PC-3 (cell line): ENCODE measurements at regions not wholly inside any gene's neighbourhood (a gene's known extent, or its start where the extent isn't known, plus 50 kb on each side); places are given as distances from the start of the nearest gene placed in this dataset.

Source experiments
- ATAC-seq: fragments of 200-7000 bp; cut with Tn5 transposase; 2 replicates; pipeline ENCODE4 v1.9.1; 2020; ENCODE audit warnings: mild to moderate bottlenecking, moderate library complexity
- BruUV-seq: library from RNA; stranded (reverse); fragments of 400-500 nt; replicated peaks from 2 replicates; lab custom pipeline; 2021; lab: Mats Ljungman, UMichigan
- CTCF ChIA-PET: fragments of 300-600 bp; sonication (Branson Sonifier 250); formaldehyde crosslinking; loops from one replicate; lab custom pipeline; 2022; ENCODE audit warnings: antibody characterized with exemption; lab: Charles Lee
- POLR2A ChIA-PET: fragments of 300-600 bp; sonication (Branson Sonifier 250); formaldehyde crosslinking; loops from one replicate; lab custom pipeline; 2022; ENCODE audit warnings: antibody characterized with exemption; ENCODE audit not compliant: unreplicated experiment; lab: Charles Lee
- DNase-seq: peaks from one replicate; pipeline ENCODE4 v3.0.0-alpha.2; 2015
- H2AFZ ChIP-seq: fragments of 300-600 bp; sonication (generic); 2 replicates; pipeline ENCODE4 v1.6.0; 2016; ENCODE audit warnings: antibody characterized with exemption, low read length
- H3F3A ChIP-seq: fragments of 300-600 bp; sonication (generic); one replicate; pipeline ENCODE4 v1.6.0; 2017; ENCODE audit warnings: antibody characterized with exemption, low read length, control low read depth, mild to moderate bottlenecking; ENCODE audit not compliant: unreplicated experiment
- H3K27ac ChIP-seq: fragments of 300-600 bp; sonication (generic); 2 replicates; pipeline ENCODE4 v1.5.1; 2016; ENCODE audit warnings: mild to moderate bottlenecking, low read length
- H3K27me3 ChIP-seq: fragments of 300-600 bp; sonication (generic); 2 replicates; pipeline ENCODE4 v1.6.1; 2016; ENCODE audit warnings: low read length, mixed read lengths
- H3K36me3 ChIP-seq: fragments of 300-600 bp; sonication (generic); 2 replicates; pipeline ENCODE4 v1.6.1; 2016; ENCODE audit warnings: low read depth, mixed run types, low read length, mixed read lengths
- H3K4me1 ChIP-seq: fragments of 300-600 bp; sonication (generic); 2 replicates; pipeline ENCODE4 v1.5.1; 2016; ENCODE audit warnings: low read length; ENCODE audit not compliant: insufficient read depth
- H3K4me2 ChIP-seq: fragments of 300-600 bp; sonication (generic); 2 replicates; pipeline ENCODE4 v1.6.0; 2016; ENCODE audit warnings: low read length
- H3K4me3 ChIP-seq: fragments of 300-600 bp; sonication (generic); 2 replicates; pipeline ENCODE4 v1.5.1; 2016; ENCODE audit warnings: mild to moderate bottlenecking, low read length, mixed read lengths
- H3K79me2 ChIP-seq: fragments of 300-600 bp; sonication (generic); 2 replicates; pipeline ENCODE4 v1.6.1; 2017; ENCODE audit warnings: low read length, mixed read lengths
- H3K9ac ChIP-seq: fragments of 300-600 bp; sonication (generic); 2 replicates; pipeline ENCODE4 v1.6.0; 2016; ENCODE audit warnings: mild to moderate bottlenecking, low read length
- H3K9me2 ChIP-seq: fragments of 300-600 bp; sonication (generic); replicated peaks from 2 replicates; pipeline ENCODE4 v1.6.1; 2016; ENCODE audit warnings: mixed run types, low read length, mixed read lengths
- H3K9me3 ChIP-seq: fragments of 300-600 bp; sonication (generic); 2 replicates; pipeline ENCODE4 v1.6.1; 2016; ENCODE audit warnings: low read length, mixed read lengths
- H4K20me1 ChIP-seq: fragments of 300-600 bp; sonication (generic); 2 replicates; pipeline ENCODE4 v1.6.1; 2016; ENCODE audit warnings: low read length, mixed read lengths
- CTCF ChIP-seq: fragments of 300-600 bp; sonication (generic); conservative IDR thresholded peaks from 2 replicates; pipeline ENCODE4 v1.5.1; 2017; ENCODE audit warnings: antibody characterized with exemption, low read depth, mild to moderate bottlenecking, low read length
- EZH2 ChIP-seq: fragments of 300-600 bp; sonication (generic); IDR thresholded peaks from one replicate; pipeline ENCODE4 v1.6.1; 2017; ENCODE audit warnings: antibody characterized with exemption, mild to moderate bottlenecking, low read length; ENCODE audit not compliant: unreplicated experiment
- EZH2phosphoT487 ChIP-seq: fragments of 300-600 bp; sonication (generic); IDR thresholded peaks from 2 replicates; pipeline ENCODE4 v1.6.1; 2018; ENCODE audit warnings: mild to moderate bottlenecking, antibody characterized with exemption, low read length, borderline replicate concordance
- intact Hi-C: fragments of 100-400 bp; cut with micrococcal nuclease; formaldehyde crosslinking; loops from 2 replicates; pipeline ENCODE4 v1.9.0; 2023

GRCh38 chr4:175927121-175927520 lies 115.1 kb upstream of the GPM6A start:
- no TSS peak for BruUV-seq
- intact Hi-C loops: no loop called here
- Histone ChIP-seq H3K9ac (no peak overlapping the region), H2AFZ (no peak overlapping the region), H3K9me3 (no peaks in the 10 kb centered on the region), H3K4me3 (no peak overlapping the region), H3K4me2 (no peak overlapping the region), H3K27me3 (no peaks in the 10 kb centered on the region), H3K79me2 (no peaks in the 10 kb centered on the region), H3K27ac (no peak overlapping the region), H3K9me2 (no peaks in the 10 kb centered on the region), H3K36me3 (no peaks in the 10 kb centered on the region), H4K20me1 (no peaks in the 10 kb centered on the region), H3K4me1 (peaks cover 22% of the 10 kb centered on the region), H3F3A (peaks cover 4% of the 10 kb centered on the region)
- ChIA-PET CTCF (no interaction called here), POLR2A (no interaction called here)
- no peak for TF ChIP-seq CTCF
- no peak for TF ChIP-seq EZH2
- no peak for TF ChIP-seq EZH2phosphoT487
- ATAC-seq (no peak), DNase-seq (no peak)

GRCh38 chr4:175929441-175929840 lies 117.4 kb upstream of the GPM6A start:
- no peak for TF ChIP-seq EZH2
- no peak for TF ChIP-seq CTCF
- no peak for TF ChIP-seq EZH2phosphoT487
- H3K27me3 ChIP-seq: no peaks in the 10 kb centered on the region
- no peaks in the 10 kb centered on the region for H3K36me3 ChIP-seq
- H3K9ac ChIP-seq: no peak overlapping the region
- peak overlapping the region; percentile 68 for H3K4me2 ChIP-seq
- ATAC-seq (peak; percentile 81), DNase-seq (peak; percentile 37)
- H3K27ac ChIP-seq: peak overlapping the region; percentile 40
- no peaks in the 10 kb centered on the region for H4K20me1 ChIP-seq
- POLR2A ChIA-PET: interaction anchor here (0.7 kb wide), 2 partner anchors 9 to 268 kb away, joined by 4 read pairs; no protein-coding TSS in a partner anchor
- intact Hi-C loops: no loop called here
- BruUV-seq: no TSS peak
- H3K9me2 ChIP-seq: no peaks in the 10 kb centered on the region
- peaks cover 26% of the 10 kb centered on the region for H3K4me1 ChIP-seq
- CTCF ChIA-PET: no interaction called here
- H3K4me3 ChIP-seq: peak overlapping the region; percentile 59
- peaks cover 4% of the 10 kb centered on the region for H3F3A ChIP-seq
- no peak overlapping the region for H2AFZ ChIP-seq
- no peaks in the 10 kb centered on the region for H3K79me2 ChIP-seq
- H3K9me3 ChIP-seq: no peaks in the 10 kb centered on the region

- ATAC-seq: peak; percentile 79
- no TSS peak for BruUV-seq
Measured at GRCh38 chr4:175929932-175930331, 117.9 kb upstream of the GPM6A start.

More at GRCh38 chr4:175929932-175930331, 117.9 kb upstream of the GPM6A start:
- peak; percentile 17 for DNase-seq
- no peak overlapping the region for H3K9ac ChIP-seq
- H4K20me1 ChIP-seq: no peaks in the 10 kb centered on the region
- no peak for TF ChIP-seq EZH2
- no peak for TF ChIP-seq EZH2phosphoT487
- TF ChIP-seq CTCF: no peak
- H3K9me2 ChIP-seq: no peaks in the 10 kb centered on the region
- H3K4me2 ChIP-seq: peak overlapping the region; percentile 68
- peaks cover 4% of the 10 kb centered on the region for H3F3A ChIP-seq
- POLR2A ChIA-PET: interaction anchor here (0.6 to 0.7 kb wide), 3 partner anchors 10 to 268 kb away, joined by 4 read pairs; no protein-coding TSS in a partner anchor
- H3K79me2 ChIP-seq: no peaks in the 10 kb centered on the region
- CTCF ChIA-PET: no interaction called here
- no peaks in the 10 kb centered on the region for H3K27me3 ChIP-seq
- peak overlapping the region; percentile 40 for H3K27ac ChIP-seq
- peak overlapping the region; percentile 59 for H3K4me3 ChIP-seq
- no peaks in the 10 kb centered on the region for H3K9me3 ChIP-seq
- H2AFZ ChIP-seq: peak overlapping the region; percentile 65
- intact Hi-C loops: no loop called here
- peaks cover 30% of the 10 kb centered on the region for H3K4me1 ChIP-seq
- H3K36me3 ChIP-seq: no peaks in the 10 kb centered on the region
